ENCODE measurements at regions not wholly inside any gene's neighbourhood (a gene's known extent, or its start where the extent isn't known, plus 50 kb on each side); places are given as distances from the start of the nearest gene placed in this dataset.

DNA sequence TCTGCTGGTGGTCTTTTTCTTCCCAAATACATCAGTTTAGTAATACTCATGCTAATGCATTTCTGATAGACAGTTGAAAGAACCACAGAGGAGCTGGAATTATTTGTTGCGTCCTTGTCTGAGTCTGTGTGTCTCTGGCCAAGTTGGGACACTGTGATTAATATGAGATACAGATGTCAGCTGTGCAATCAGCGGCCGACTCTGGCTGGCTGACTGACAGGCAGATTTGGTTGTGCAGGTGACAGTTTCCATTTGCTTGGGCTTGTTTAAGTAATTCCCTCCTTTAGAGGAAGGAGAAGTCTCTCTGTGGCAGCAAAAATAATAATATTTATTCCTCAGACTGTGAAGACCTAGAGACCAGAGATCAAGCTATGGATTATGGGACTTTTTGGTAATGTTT, 176.2 kb upstream of the CHRM2 start:
- Mint-ChIP-seq H3K27ac (ENCODE audit: unreplicated experiment) (no peak overlapping the region), H3K9me3 (ENCODE audit: unreplicated experiment) (no peaks in the 10 kb centered on the region), H3K4me3 (ENCODE audit: unreplicated experiment) (no peak overlapping the region), H3K36me3 (ENCODE audit: low read depth, unreplicated experiment) (no peaks in the 10 kb centered on the region), H3K27me3 (ENCODE audit: low read depth, unreplicated experiment) (peaks cover 3% of the 10 kb centered on the region), H3K4me1 (ENCODE audit: low read depth, unreplicated experiment) (no peaks in the 10 kb centered on the region)
- Histone ChIP-seq H3K4me1 (ENCODE audit: insufficient read depth, low read length) (no peaks in the 10 kb centered on the region), H3K9me3 (ENCODE audit: insufficient read depth, low read depth, low read length) (no peaks in the 10 kb centered on the region), H2AFZ (ENCODE audit: low read depth, low read length) (no peak overlapping the region), H3K4me2 (ENCODE audit: low read length) (no peak overlapping the region), H3K27me3 (ENCODE audit: insufficient read depth, low read length) (no peaks in the 10 kb centered on the region), H3K4me3 (ENCODE audit: insufficient read depth, low read depth, low read length) (no peak overlapping the region), H3K9ac (ENCODE audit: low read length) (no peak overlapping the region), H3K27ac (ENCODE audit: low read depth, low read length) (no peak overlapping the region), H4K20me1 (ENCODE audit: insufficient read depth, low read length) (no peaks in the 10 kb centered on the region), H3K79me2 (ENCODE audit: insufficient read depth, low read length) (no peaks in the 10 kb centered on the region), H3K36me3 (ENCODE audit: insufficient read depth, low read length) (no peaks in the 10 kb centered on the region)
- DNase-seq (ENCODE audit: low read depth) (no peak), FAIRE-seq (no peak)
- TF ChIP-seq, protein P1, sequence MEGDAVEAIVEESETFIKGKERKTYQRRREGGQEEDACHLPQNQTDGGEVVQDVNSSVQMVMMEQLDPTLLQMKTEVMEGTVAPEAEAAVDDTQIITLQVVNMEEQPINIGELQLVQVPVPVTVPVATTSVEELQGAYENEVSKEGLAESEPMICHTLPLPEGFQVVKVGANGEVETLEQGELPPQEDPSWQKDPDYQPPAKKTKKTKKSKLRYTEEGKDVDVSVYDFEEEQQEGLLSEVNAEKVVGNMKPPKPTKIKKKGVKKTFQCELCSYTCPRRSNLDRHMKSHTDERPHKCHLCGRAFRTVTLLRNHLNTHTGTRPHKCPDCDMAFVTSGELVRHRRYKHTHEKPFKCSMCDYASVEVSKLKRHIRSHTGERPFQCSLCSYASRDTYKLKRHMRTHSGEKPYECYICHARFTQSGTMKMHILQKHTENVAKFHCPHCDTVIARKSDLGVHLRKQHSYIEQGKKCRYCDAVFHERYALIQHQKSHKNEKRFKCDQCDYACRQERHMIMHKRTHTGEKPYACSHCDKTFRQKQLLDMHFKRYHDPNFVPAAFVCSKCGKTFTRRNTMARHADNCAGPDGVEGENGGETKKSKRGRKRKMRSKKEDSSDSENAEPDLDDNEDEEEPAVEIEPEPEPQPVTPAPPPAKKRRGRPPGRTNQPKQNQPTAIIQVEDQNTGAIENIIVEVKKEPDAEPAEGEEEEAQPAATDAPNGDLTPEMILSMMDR (IDR thresholded peaks at IDR 0.05; ENCODE audit: insufficient read depth, low read depth, low read length): no peak
- no peak for TF ChIP-seq EZH2 (IDR thresholded peaks at IDR 0.05; ENCODE audit: insufficient read depth, low read length)

DNA sequence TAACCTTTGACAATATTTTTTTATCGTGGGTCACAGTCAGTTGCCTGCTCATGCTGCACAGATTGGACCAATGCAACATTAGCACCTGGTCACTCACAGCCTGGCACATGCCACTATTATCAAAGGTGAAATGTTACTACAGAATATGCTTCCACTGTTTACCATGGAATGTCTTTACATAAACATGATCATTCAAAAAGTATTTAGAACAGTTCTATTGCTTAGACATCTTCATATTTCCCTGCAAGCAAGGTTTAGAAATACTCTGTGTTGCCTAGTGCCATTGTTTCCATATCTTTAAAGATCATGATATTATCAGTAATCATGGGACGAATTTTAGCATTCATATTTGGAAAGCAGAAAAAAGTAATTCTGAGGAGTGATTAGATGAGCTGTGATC, 179.9 kb upstream of the CHRM2 start:
- Histone ChIP-seq H4K20me1 (ENCODE audit: insufficient read depth, low read length) (no peaks in the 10 kb centered on the region), H3K27ac (ENCODE audit: low read depth, low read length) (no peak overlapping the region), H3K4me1 (ENCODE audit: insufficient read depth, low read length) (no peaks in the 10 kb centered on the region), H3K9ac (ENCODE audit: low read length) (no peak overlapping the region), H3K9me3 (ENCODE audit: insufficient read depth, low read depth, low read length) (no peaks in the 10 kb centered on the region), H3K4me2 (ENCODE audit: low read length) (no peak overlapping the region), H2AFZ (ENCODE audit: low read depth, low read length) (no peak overlapping the region), H3K4me3 (ENCODE audit: insufficient read depth, low read depth, low read length) (no peak overlapping the region), H3K27me3 (ENCODE audit: insufficient read depth, low read length) (no peaks in the 10 kb centered on the region), H3K79me2 (ENCODE audit: insufficient read depth, low read length) (no peaks in the 10 kb centered on the region), H3K36me3 (ENCODE audit: insufficient read depth, low read length) (no peaks in the 10 kb centered on the region)
- TF ChIP-seq, protein P1 (IDR thresholded peaks at IDR 0.05; ENCODE audit: insufficient read depth, low read depth, low read length): no peak
- no peak for TF ChIP-seq EZH2 (IDR thresholded peaks at IDR 0.05; ENCODE audit: insufficient read depth, low read length)
- FAIRE-seq (no peak), DNase-seq (ENCODE audit: low read depth) (no peak)
- Mint-ChIP-seq H3K4me1 (ENCODE audit: low read depth, unreplicated experiment) (no peaks in the 10 kb centered on the region), H3K27ac (ENCODE audit: unreplicated experiment) (no peak overlapping the region), H3K36me3 (ENCODE audit: low read depth, unreplicated experiment) (no peaks in the 10 kb centered on the region), H3K9me3 (ENCODE audit: unreplicated experiment) (no peaks in the 10 kb centered on the region), H3K4me3 (ENCODE audit: unreplicated experiment) (no peak overlapping the region), H3K27me3 (ENCODE audit: low read depth, unreplicated experiment) (peaks cover 3% of the 10 kb centered on the region)

DNA sequence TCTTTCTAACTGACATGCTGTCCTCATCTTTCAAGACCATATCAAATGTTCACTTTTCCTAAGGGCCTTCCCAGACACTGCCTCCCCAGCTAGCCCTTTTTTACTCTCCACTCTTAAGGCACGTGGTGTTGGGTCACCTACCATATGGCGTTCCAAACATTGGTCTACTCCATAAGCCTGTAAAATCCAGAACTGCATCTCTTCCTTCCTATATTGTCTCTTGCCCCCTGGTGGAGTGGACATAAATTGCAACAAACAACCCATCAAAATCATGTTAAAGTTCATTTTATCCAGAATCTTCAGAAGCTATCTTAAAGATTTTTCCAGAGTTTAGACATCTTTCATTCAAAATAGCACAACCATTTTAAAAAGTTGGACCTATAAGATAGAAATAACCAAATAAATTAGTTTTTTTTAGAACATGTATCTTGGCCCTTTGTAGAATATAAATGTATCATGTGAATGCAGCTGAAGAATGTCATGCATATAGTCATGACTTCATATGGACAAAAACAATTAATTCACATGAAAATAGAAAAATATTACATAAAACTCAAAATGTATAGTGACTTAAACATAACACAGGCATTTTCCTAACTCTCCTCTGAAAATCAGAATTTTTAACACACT, 180.6 kb upstream of the CHRM2 start:
- Histone ChIP-seq H3K4me2 (ENCODE audit: low read length) (no peak overlapping the region), H3K4me1 (ENCODE audit: insufficient read depth, low read length) (no peaks in the 10 kb centered on the region), H3K9ac (ENCODE audit: low read length) (no peak overlapping the region), H3K36me3 (ENCODE audit: insufficient read depth, low read length) (no peaks in the 10 kb centered on the region), H3K79me2 (ENCODE audit: insufficient read depth, low read length) (no peaks in the 10 kb centered on the region), H2AFZ (ENCODE audit: low read depth, low read length) (no peak overlapping the region), H4K20me1 (ENCODE audit: insufficient read depth, low read length) (no peaks in the 10 kb centered on the region), H3K27ac (ENCODE audit: low read depth, low read length) (no peak overlapping the region), H3K4me3 (ENCODE audit: insufficient read depth, low read depth, low read length) (no peak overlapping the region), H3K27me3 (ENCODE audit: insufficient read depth, low read length) (no peaks in the 10 kb centered on the region), H3K9me3 (ENCODE audit: insufficient read depth, low read depth, low read length) (no peaks in the 10 kb centered on the region)
- FAIRE-seq (no peak), DNase-seq (ENCODE audit: low read depth) (peak; percentile 3)
- Mint-ChIP-seq H3K27me3 (ENCODE audit: low read depth, unreplicated experiment) (peaks cover 3% of the 10 kb centered on the region), H3K36me3 (ENCODE audit: low read depth, unreplicated experiment) (no peaks in the 10 kb centered on the region), H3K4me3 (ENCODE audit: unreplicated experiment) (no peak overlapping the region), H3K27ac (ENCODE audit: unreplicated experiment) (no peak overlapping the region), H3K9me3 (ENCODE audit: unreplicated experiment) (no peaks in the 10 kb centered on the region), H3K4me1 (ENCODE audit: low read depth, unreplicated experiment) (no peaks in the 10 kb centered on the region)
- TF ChIP-seq, protein P1 (IDR thresholded peaks at IDR 0.05; ENCODE audit: insufficient read depth, low read depth, low read length): peak; percentile 59
- no peak for TF ChIP-seq EZH2 (IDR thresholded peaks at IDR 0.05; ENCODE audit: insufficient read depth, low read length)
